GM19467 (cell line): ENCODE measurements at regions not wholly inside any gene's neighbourhood (a gene's known extent, or its start where the extent isn't known, plus 50 kb on each side); places are given as distances from the start of the nearest gene placed in this dataset.
"Not testable (repeated sequence)": the region's sequence is repeated elsewhere in the genome, so short reads cannot be mapped to it uniquely, and the experiment has no call there.

ENCODE experiments used
- ATAC-seq: cut with Tn5 transposase; IDR thresholded peaks from one replicate; pipeline ENCODE4 v1.9.1; 2021; ENCODE audit warnings: mild to moderate bottlenecking, moderate library complexity; ENCODE audit not compliant: unreplicated experiment

DNA sequence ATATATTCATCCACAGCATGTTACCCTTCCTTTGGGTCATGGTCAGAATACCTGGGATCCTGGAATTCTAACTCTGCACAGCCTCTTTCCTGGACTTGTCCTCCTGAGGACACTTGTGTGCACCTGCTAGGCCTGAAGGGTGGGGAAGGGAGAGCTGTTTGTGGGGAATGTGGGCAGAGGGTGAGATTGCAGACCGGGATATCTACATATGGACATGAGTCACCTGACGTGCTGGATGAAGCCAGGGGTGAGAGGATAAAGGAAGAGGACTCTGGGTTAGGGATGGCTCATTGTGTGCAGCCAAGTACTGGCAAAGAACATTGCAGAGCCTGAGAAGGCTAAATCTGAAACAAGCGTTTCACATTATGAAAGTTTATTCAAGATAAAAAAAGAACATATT, 241.4 kb upstream of the RPS23 start:
- ATAC-seq: no peak

DNA sequence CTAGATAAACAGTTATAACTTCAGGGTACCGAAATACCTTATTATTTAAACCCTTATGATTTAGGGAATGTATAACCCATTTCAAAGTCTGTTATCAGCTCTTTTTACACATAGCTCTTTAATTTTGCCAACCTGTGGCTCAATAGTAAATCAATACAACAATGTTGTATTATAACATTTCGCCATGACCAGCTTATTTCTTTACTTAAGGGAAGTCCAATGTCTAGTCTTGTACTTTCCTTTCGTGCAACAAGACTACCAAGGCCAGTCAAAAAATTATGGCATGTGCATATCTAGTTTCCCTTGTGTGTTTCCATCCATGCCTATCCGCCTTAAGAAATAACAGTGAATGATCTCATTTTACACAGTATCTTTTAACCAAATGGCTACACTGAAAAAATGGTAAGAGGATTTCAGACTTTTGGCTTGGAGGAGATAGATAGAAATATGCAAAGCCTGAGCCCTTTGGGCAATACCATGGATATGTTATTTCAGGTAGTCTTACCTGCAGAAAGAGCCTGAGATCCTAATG, 239.5 kb upstream of the RPS23 start:
- ATAC-seq: no peak

DNA sequence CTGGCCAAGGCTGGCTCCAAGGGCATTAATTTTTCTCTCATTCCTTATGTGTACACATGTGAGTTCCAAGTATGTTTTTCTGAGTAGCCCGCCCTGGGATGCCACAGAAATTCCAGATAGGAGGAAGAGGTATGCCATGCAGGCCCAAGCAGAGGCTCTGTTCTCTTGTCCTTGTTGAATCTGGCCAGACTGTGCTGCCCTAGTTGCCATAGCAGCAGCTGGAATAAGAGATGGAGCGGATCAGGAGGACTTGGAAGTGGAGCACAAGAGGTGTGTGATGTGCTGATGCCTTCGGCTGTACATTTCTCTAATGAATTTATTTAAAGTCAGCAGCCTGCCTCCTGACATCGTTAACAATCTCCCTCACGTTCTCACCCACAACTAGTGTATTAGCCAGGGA, 235.6 kb upstream of the RPS23 start:
- no peak for ATAC-seq

DNA sequence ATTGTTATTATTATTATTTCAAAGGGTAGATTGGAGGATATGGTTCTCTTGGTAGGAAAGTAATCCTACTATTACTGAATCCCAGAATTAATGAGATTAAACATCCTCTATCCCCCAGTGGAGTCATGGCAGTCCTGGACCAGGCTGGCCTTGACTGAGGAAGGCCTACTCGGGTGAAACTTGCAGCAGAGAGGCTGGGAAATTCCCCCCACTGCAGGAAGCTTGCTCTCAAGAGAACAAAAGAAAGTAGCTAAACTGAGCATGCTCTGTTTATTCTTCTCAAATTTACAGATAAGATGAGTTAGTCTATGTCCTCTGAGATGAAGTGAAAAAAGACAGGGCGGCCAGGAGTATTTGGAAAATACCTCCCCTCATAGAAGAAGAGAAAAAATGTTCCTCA, 233.9 kb upstream of the RPS23 start:
- no peak for ATAC-seq

DNA sequence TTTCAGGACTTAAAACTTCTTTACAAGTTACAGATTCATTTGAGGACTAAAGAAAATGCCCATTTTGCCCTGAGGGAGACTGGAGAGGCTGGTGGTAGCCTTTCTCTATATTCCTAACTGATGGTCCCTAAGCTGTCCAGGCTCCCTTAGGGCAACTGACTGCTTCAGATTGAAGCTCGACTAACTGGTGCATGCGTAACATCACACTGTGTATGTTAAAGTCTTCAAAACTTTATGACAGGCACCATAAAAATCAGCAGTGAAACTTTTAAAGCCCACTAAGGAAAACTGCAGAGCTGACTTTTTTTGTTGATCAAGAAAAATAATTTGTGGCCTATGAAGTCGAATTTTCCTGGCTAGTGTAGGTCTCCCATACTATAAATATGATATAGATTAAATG, 233.0 kb upstream of the RPS23 start:
- no peak for ATAC-seq

DNA sequence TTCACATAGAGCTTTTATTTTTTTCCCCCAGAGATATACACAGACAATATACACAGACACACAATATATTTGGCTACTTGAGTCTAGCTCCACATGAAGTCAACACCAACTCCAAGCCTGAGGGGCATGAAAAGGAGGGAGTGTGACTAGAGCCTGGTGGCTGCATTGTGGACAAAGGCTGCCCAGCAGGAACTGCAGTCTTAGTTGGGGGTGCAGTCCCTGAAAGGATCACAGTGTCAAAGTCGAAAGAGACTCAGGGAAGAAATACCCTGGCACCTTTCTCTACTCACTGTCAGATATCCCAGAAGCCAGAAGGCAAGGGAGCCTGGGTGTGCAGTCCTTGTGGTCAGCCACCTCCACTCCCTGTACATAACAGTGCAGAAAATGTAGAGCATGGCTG, 231.6 kb upstream of the RPS23 start:
- ATAC-seq: no peak

DNA sequence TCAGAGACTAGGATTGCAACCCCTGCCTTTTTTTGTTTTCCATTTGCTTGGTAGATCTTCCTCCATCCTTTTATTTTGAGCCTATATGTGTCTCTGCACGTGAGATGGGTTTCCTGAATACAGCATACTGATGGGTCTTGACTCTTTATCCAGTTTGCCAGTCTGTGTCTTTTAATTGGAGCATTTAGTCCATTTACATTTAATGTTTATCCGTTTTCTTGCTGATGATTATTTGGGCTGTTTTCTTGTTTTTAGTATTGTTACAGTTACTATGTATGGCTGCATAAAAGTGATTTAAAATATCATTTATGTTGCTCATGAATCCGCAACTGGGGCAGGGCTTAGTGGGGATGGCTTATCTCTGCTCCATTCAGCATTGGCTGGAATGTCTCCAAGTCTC, 228.2 kb upstream of the RPS23 start:
- not testable (repeated sequence) for ATAC-seq

DNA sequence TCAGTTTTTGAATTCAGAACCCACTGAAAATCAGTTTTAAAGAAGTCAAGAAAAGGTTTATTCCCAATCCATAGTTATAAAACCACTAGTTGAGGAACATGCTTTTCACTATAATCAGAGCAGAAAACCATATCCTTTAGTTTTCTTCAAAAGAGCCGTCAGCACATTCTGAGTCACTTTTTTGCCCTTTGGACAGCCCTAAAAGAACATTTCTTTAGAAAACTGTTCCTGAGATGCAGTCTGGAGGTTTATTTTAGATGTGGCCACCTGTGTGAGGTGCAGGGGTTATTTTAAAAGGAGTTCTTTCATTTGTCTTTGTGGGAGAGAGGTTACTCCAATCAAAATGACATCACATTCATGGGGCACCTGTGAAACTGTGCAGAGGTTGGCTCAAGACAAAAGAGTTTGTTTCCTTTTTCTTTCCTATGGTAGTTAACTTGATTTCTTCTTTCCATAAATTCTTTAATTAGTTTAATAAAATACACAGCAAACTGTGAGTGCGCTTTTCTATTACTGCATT, 221.6 kb upstream of the RPS23 start:
- ATAC-seq: no peak

DNA sequence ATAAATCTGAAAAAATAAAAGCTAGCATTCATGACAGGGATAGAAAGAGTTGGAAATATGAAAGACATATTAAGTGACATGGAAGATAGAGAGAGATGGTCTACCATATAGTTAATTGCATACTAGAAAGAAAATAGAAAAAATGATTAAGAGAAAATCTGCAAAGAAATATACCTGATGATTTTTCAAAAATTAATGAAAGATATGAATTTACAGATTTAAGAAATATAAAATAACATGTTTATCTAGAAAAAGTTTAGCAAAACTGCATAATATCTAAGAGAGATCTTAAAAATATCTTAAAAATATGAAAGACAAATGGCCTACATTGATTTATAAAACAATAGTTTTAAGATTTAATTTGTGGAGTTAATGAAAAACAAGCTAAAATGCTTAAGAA, 219.1 kb upstream of the RPS23 start:
- no peak for ATAC-seq

DNA sequence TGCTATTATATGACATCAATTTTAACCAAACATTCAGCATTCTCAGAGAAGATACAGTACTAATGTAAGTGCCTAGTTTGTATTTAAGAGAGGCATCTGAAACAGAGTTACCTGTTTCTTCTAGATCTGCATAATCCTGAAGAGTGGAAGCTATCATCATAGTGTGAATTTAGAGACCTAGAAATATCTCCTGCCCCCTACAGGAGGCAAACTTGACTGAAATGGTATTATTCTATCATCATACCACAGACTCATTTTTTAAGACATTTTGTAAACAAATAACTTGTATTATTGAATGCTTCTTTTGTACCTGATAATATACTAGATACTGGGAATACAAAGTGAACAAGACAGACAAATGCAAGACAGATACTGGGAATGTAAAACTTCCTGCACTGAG, 216.8 kb upstream of the RPS23 start:
- no peak for ATAC-seq

DNA sequence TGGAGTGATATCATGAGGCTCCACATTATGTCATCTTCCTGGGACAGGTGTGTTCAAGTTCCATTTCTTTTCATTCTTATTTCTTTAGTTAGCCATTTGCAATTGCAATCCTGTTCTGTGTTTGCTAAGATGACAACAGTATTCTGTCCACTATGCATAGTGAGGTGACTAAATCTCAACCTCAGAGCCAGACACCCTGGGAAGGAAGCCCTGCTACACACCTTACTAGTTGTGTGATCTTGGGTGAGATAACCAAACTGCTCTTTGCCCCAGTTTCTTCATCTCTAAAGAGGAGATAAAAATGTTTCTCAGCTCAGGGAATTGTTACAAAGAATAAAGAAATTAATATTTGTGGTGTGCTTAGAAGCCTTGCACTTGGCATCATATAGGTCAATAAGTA, 215.1 kb upstream of the RPS23 start:
- ATAC-seq: no peak

DNA sequence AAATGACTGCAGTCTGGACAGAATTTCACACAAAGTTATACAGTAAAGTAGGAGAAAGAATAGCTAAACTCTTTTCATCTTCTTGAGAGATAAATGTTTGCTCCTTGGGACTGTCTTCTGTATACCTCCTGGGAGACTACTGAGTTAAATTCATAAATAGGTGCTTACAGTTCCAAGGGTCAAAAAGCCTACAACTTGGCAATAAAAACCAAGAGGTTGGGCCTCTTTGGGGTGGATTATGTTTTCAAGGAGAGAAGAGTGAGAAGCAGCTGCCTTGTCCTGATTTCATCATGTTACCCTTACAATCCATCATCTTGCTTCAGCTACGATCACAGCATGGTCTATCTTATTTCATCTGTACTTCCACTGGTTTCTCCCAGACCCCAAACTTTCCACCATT, 213.2 kb upstream of the RPS23 start:
- no peak for ATAC-seq

DNA sequence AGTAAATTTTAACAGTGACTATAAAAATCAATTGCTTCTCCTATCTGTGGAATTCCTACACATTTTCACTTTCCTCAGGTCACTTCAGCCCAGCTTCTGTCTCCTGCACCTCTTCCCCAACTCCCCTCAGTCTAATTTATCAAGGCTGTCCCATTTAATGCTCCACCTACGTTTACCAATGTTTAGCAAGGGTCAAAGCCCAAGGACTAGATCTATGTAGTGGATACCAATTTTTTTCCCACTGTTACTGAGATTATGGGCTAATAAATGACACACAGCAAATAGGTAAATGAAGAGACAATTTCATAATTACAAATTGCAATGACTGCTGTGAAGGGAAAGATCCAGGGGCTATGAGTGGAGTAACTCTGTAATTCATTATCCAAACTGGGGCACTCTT, 211.5 kb upstream of the RPS23 start:
- ATAC-seq: no peak

DNA sequence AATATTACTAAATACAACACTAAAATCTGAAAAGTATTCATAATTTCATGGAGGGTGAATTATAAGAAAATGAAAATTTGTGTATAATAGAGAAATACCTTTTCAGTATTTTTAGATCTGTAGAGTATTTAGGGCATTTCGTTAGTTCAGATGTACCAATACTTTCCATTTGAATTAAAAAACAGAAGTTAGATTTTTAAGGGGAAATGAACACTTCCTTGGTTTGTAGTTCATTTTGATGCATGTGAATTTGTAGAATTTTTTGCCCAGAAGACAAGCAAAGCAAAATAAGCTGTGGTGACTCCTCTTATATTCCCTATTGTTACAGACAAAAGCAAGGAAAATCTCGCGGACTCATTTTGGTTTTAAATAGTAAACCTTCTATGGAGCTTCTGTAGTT, 209.0 kb upstream of the RPS23 start:
- no peak for ATAC-seq

DNA sequence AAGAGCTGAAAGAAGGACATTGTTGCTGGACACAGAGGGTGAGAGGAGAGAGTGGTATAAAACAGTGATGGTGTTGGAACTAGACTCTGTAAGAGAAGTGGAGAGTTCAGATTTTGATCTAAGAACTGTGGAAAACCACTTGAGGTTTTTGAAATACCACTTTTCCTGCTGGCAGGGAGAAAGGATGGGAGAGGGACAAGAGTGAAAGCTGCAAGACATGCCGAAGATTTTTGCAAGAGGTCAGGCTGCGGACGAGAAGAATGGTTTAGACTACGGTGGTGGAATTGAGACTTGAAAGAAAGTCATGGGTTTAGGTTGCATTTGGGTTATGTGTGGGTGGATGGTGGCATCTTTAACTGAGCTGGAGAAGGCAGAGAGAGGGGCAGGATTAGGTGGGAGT, 202.2 kb upstream of the RPS23 start:
- ATAC-seq: no peak

DNA sequence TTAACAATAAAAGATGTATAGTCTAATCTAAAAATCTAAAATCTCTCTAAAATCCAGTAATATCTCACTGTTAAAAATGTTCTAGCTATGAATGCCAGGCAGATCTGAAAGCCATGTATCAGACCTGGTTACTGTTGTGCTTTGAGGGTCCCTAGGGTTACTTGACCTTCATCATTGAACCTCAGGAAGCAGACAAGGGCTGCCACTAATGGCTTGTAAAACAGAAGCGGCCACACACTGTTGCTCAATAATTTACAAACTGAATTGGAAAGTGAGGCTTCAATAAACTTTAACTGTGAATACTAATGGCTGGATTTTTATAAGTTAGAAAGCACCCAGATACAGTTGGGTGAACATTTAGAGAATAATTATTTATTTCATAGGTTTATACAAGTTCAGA, 198.0 kb upstream of the RPS23 start:
- no peak for ATAC-seq

DNA sequence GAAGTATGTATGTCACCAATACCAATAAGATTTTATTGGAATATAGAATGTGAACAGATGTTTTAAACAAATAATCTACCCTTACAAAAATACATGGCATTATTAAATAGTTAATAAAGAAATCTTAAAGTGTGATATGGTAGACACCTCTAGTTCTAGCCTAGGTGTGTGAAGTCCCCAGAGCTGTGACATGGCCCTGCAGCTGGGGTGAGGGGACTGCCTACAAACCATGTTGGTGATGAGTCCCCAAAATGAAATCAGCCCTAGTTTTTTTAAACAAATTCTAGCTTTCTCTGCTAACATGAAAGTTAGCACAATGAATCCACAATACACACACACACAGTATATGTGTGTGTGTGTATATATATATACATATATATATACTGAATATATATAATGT, 195.1 kb upstream of the RPS23 start:
- no peak for ATAC-seq

DNA sequence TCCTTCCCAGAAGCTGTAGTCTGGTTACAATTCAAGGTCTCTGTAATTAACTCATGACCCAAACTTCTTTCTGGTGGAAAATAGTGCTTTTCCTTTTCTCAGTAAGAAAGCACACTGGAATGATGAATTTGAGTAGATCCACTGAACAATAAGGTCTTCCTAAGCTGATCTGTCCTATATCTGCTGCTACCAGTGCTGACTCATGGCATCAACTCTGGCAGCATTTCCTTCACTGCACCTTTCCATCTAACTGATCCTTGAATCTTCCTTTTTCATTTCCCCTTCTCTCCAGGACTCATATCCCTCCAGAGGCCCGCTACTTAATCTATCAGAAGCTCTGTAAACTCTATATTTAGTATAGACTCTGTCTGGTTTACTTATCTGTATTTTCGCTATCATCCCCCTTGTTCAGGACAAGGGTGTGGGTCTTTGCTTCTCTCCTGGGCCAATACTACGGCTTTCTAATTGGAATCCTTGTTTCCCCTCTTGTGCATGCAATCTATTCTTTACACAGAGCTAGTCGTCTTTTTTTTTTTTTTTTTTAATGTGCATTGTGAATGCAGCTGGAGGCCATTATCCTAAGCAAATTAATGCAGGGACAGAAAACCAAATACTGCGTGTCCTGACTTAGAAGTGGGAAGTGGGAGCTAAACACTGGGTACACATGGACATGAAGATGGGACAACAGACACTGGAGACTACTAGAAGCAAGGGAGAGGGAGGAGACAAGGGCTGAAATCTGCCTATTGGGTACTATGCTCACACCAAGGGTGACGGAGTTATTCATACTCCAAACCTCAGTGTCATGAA, 192.2 kb upstream of the RPS23 start:
- ATAC-seq: no peak

DNA sequence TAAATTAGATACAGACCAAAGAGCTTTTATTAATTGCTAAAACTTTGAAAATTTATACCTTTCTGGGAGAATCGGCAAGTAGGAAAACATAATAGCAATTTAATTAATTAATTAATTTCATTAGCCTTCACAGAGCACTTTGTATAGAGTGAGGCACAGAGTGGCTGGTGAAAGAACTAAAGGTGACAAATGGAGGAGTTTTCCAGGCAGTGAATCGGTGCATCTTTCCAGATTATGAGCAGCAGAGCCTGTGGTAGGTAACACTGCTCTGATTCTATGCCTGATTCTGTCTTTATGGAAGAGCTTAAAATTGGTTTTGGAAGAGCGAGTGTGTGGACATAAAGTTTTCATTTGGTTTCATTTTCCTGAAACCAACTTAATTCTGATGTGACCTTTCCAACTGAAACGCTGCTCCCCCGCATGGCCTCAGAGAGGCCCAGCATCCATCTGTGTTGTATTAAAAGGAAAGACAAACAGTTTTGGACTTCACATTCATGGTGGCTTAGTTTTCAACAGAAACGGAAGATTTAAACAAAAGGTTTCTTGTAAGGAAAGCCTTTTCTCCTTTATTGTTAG, 188.9 kb upstream of the RPS23 start:
- no peak for ATAC-seq

DNA sequence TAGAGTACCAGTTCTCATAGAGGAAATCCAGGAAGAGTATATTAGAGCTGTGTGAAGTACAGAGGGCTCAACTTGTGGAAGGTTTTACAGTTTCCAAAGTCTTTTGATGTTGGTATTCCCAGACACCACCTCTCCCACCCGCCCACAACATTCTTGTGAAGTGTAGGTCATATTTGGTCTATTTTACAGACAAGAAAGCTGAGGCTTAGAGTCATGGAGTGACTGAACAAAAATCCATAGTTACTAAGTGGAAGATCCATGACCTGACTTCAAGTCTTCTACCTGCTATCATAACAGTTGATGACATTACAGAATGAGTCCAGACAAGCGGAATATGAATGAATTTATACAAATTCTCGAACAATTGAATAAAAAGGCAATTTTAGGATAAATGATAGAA, 187.1 kb upstream of the RPS23 start:
- ATAC-seq: no peak

DNA sequence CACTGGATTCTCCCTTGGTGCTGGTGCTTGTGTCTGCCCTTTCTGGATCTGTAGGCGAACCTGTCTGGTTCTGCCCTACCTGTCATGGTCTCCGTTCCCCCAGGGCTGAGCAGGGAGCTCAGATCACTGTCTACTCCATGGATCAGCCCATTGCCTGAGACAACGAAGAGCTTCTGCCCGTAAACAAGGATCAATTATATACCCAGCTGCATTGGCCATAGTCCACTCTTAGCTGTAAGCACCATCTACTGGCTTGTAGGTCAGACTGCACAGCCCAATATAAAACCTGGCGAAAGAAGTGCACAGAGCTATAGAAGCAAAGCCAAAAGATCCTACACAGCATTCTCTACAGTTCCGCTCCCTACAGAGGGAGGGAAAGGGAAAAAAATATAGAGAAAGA, 181.5 kb upstream of the RPS23 start:
- no peak for ATAC-seq

DNA sequence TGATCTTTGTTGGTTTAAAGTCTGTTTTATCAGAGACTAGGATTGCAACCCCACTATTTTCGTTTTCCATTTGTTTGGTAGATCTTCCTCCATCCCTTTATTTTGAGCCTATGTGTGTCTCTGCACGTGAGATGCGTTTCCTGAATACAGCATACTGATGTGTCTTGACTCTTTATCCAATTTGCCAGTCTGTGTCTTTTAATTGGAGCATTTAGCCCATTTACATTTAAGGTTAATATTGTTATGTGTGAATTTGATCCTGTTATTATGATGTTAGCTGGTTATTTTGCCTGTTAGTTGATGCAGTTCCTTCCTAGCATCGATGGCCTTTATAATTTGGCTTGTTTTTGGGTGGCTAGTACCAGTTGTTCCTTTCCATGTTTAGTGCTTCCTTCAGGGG, 177.2 kb upstream of the RPS23 start:
- not testable (repeated sequence) for ATAC-seq
